Neutrophil (primary cell): ENCODE measurements at regions not wholly inside any gene's neighbourhood (a gene's known extent, or its start where the extent isn't known, plus 50 kb on each side); places are given as distances from the start of the nearest gene placed in this dataset.

Source experiments
- H3K27ac ChIP-seq: fragments of 200-600 bp; sonication (generic); 2 replicates; pipeline ENCODE4 v1.5.1; 2016; ENCODE audit warnings: mild to moderate bottlenecking, moderate library complexity
- H3K27me3 ChIP-seq: fragments of 200-600 bp; sonication (generic); 2 replicates; pipeline ENCODE4 v1.6.0; 2016; ENCODE audit warnings: mild to moderate bottlenecking
- H3K36me3 ChIP-seq: fragments of 200-600 bp; sonication (generic); 2 replicates; pipeline ENCODE4 v1.5.1; 2017
- H3K4me1 ChIP-seq, 2 experiments: fragments of 200-600 bp in 1 of 2; sonication (generic) in 1 of 2; 1 replicate in 1 of 2; 2 replicates in 1 of 2; pipeline versions ENCODE4 v1.5.1 to v1.6.1; 2013 to 2016; ENCODE audit warnings: low read depth in 1 of 2, low read length in 1 of 2, mild to moderate bottlenecking in 1 of 2, moderate library complexity in 1 of 2; ENCODE audit not compliant: control insufficient read depth in 1 of 2, insufficient read depth in 1 of 2
- H3K4me3 ChIP-seq, 2 experiments: fragments of 200-600 bp in 1 of 2; sonication (generic) in 1 of 2; 1 replicate in 1 of 2; 2 replicates in 1 of 2; pipeline ENCODE4 v1.5.1; 2013 to 2016; ENCODE audit warnings: low read depth in 1 of 2, low read length in 1 of 2, mild to moderate bottlenecking in 1 of 2, moderate library complexity in 1 of 2
- H3K9me3 ChIP-seq: fragments of 200-600 bp; sonication (generic); 2 replicates; pipeline ENCODE4 v1.5.1; 2016
- CTCF ChIP-seq: fragments of 200-600 bp; sonication (generic); IDR thresholded peaks from 2 replicates; pipeline ENCODE4 v1.5.1; 2016; ENCODE audit warnings: antibody characterized with exemption

GRCh38 chr13:56907766-56908165, 233.0 kb upstream of the PRR20A start:
- no peak for TF ChIP-seq CTCF
- no peaks in the 10 kb centered on the region for H3K9me3 ChIP-seq
- H3K27ac ChIP-seq, result no peak overlapping the region
- H3K36me3 ChIP-seq, result no peaks in the 10 kb centered on the region
- no peak overlapping the region for H3K4me3 ChIP-seq
- H3K27me3 ChIP-seq, result no peaks in the 10 kb centered on the region
- H3K4me1 ChIP-seq, result no peaks in the 10 kb centered on the region

- Histone ChIP-seq H3K4me3 (no peak overlapping the region), H3K9me3 (no peaks in the 10 kb centered on the region)
- no peak for TF ChIP-seq CTCF
Measured at GRCh38 chr13:56909896-56910600, 230.7 kb upstream of the PRR20A start.

GRCh38 chr13:56917966-56918365, 222.8 kb upstream of the PRR20A start:
- no peaks in the 10 kb centered on the region for H3K9me3 ChIP-seq
- no peak overlapping the region for H3K27ac ChIP-seq
- H3K4me3 ChIP-seq, result no peak overlapping the region
- H3K27me3 ChIP-seq, result no peaks in the 10 kb centered on the region
- no peak for TF ChIP-seq CTCF
- H3K36me3 ChIP-seq, result no peaks in the 10 kb centered on the region
- H3K4me1 ChIP-seq, result no peaks in the 10 kb centered on the region

More at GRCh38 chr13:56909896-56910600, 230.7 kb upstream of the PRR20A start:
- no peaks in the 10 kb centered on the region for H3K27me3 ChIP-seq
- no peaks in the 10 kb centered on the region for H3K36me3 ChIP-seq
- no peaks in the 10 kb centered on the region for H3K4me1 ChIP-seq
- no peak overlapping the region for H3K27ac ChIP-seq

GRCh38 chr13:56923626-56924140, 217.0 kb upstream of the PRR20A start:
- H3K27ac ChIP-seq, result no peak overlapping the region
- no peak overlapping the region for H3K4me3 ChIP-seq
- no peaks in the 10 kb centered on the region for H3K36me3 ChIP-seq
- H3K27me3 ChIP-seq, result no peaks in the 10 kb centered on the region
- no peaks in the 10 kb centered on the region for H3K9me3 ChIP-seq
- no peak for TF ChIP-seq CTCF
- no peaks in the 10 kb centered on the region for H3K4me1 ChIP-seq

- Histone ChIP-seq H3K36me3 (no peaks in the 10 kb centered on the region), H3K27ac (no peak overlapping the region), H3K9me3 (no peaks in the 10 kb centered on the region), H3K4me3 (no peak overlapping the region), H3K27me3 (no peaks in the 10 kb centered on the region), H3K4me1 (no peaks in the 10 kb centered on the region)
- no peak for TF ChIP-seq CTCF
Measured at GRCh38 chr13:56924401-56924800, 216.3 kb upstream of the PRR20A start.
